22Rv1 (cell line): ENCODE measurements at regions not wholly inside any gene's neighbourhood (a gene's known extent, or its start where the extent isn't known, plus 50 kb on each side); places are given as distances from the start of the nearest gene placed in this dataset.

Experiments used
- H3K27ac ChIP-seq: fragments of 450-650 bp; 2 replicates; pipeline ENCODE4 v1.5.1; 2017
- ZFX ChIP-seq: fragments of 450-650 bp; IDR thresholded peaks from 2 replicates; pipeline ENCODE4 v1.6.1; 2017; ENCODE audit warnings: antibody characterized with exemption, borderline replicate concordance
- TF ChIP-seq, protein P1 (sequence below): fragments of 450-650 bp; IDR thresholded peaks from 2 replicates; pipeline ENCODE4 v1.5.1; 2017; ENCODE audit warnings: mild to moderate bottlenecking

- no peak for TF ChIP-seq ZFX
- TF ChIP-seq, protein P1, sequence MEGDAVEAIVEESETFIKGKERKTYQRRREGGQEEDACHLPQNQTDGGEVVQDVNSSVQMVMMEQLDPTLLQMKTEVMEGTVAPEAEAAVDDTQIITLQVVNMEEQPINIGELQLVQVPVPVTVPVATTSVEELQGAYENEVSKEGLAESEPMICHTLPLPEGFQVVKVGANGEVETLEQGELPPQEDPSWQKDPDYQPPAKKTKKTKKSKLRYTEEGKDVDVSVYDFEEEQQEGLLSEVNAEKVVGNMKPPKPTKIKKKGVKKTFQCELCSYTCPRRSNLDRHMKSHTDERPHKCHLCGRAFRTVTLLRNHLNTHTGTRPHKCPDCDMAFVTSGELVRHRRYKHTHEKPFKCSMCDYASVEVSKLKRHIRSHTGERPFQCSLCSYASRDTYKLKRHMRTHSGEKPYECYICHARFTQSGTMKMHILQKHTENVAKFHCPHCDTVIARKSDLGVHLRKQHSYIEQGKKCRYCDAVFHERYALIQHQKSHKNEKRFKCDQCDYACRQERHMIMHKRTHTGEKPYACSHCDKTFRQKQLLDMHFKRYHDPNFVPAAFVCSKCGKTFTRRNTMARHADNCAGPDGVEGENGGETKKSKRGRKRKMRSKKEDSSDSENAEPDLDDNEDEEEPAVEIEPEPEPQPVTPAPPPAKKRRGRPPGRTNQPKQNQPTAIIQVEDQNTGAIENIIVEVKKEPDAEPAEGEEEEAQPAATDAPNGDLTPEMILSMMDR, result no peak
- H3K27ac ChIP-seq, result no peak overlapping the region
These were observed 95.7 kb upstream of the AKT3 start for GRCh38 chr1:243945727-243946126.

DNA sequence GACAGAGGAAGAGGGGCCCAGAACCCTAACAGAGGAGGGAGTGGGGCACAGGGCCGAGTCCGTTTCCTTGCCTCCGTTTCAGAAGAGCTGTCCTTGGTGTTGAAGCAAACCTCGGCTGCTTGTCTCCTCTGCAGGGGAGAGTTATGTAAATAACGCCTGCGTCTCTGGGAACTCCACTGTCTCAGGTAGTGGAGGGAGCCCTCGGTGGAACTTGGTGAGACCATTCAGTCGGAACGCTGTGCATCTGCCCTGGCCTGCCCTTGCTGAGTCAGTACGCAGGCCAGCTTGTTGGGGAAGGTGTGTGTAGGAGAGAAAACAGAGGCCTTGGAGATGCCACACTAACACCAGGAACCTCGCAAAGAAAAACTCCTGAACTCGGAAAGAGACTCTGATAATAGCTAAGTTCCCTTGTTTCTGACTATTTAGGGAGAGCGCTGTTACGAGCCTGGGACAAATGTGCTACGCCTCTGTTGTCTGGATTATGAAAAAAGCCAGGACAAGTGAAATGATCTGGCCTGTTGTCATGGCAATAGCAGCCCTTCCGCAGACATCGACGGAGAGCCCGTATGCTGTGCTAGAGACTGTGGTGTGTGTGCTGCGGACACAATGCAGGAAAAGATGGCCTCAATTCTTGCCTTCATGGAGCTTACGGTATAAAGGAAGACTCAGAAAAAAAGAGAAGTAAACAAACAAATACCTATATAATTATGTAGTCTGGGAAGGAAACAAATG, 94.6 kb upstream of the AKT3 start:
- TF ChIP-seq, protein P1, result no peak
- no peak for TF ChIP-seq ZFX
- H3K27ac ChIP-seq, result no peak overlapping the region

- TF ChIP-seq, protein P1, result no peak
- TF ChIP-seq ZFX, result no peak
- H3K27ac ChIP-seq, result no peak overlapping the region
These were observed 93.8 kb upstream of the AKT3 start for GRCh38 chr1:243943671-243944428.

DNA sequence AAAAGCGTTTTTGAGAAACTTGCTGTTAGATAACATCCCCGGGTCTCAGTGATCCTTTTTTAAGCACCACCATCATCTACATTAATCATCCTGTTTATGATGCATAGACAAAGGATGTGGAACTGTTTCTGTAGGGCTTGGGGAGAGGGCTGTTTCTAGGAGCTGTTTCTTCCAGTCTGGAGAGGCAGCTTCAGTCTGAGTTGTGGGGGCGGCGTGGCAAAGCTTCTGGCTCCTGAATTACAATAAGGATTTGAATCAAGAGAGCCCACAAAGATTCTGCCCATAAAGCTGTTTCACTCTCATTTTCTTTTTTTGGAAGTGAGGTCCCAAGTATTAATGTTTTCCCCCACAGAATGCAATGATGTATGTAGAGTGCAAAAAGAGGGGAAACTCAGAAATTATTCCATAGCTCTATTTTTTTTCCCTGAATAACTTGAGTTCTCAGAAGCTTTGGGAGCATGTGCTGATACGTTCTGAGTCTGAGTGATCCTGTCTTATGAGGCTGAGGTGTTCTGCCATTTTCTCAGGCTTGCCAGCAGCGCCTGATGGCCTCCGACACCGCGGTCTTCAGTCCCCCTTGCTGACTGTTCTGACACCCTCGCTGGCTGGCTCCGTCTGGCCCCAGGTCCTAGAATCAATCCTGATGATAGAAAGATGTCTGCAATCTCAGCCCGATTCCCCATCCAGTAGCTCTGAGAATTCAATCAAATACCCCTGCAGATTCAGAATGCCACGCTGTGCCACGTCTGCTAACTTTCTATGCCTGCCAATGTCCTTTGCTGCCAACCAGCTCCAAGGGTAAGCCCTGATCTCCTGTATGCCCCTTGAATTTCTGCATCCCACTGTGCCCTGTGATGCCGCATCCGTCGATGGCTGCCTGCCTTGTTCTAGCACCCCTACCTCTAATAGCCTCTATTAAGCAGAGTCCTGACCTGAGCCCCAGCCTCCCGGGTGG, 92.4 kb upstream of the AKT3 start:
- no peak overlapping the region for H3K27ac ChIP-seq
- TF ChIP-seq, protein P1, result no peak
- TF ChIP-seq ZFX, result no peak

DNA sequence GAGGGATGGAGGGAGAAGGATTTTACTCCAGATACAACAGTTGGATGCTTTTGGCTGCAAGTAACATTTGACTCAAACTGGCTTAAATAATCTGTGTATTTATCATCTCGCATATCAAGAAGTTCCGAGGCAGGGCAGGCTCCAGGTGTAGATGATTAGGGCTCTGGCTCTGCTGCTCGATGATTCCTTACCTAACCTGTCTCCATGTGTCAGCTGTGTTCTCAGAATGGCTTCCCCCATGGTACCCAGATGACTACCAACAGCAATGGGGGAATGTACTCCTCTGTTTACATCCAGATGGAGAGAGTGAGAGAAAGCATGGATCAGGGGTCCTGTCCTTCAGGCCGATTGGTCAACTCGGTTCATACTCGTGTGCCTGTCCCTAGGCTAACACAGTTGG, 90.4 kb upstream of the AKT3 start:
- no peak for TF ChIP-seq ZFX
- TF ChIP-seq, protein P1, result no peak
- H3K27ac ChIP-seq, result no peak overlapping the region

DNA sequence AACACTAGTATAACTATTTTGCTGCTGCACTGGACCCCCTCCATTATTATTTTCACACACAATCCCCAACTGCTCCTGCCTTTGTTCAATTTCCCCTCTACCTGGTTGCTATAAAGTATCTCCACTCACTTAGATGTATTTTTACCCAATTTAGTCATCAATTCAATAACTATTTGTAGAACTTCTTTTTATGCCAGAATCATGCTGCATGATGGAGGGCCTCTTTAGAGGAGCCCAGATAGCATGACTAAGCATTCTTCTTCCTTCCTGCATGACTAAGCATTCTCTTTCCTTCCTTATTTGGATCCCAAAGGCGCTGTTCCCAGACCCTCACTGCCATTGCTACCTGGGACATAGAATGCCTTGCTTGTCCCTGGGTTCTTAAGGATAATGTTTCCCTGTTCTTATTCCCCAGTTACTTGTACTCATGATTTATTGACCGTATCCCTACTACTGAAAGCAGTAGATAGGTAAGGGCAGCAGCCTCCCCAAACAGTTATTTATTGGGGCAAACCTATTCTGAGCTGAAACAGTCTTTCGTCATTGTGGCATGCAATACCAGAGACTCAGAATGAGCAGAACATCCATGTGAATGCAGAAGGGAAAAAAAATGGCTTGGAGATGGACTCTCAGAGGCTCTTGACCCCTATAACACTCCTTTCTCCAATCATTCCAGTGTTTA, 89.3 kb upstream of the AKT3 start:
- TF ChIP-seq ZFX, result no peak
- TF ChIP-seq, protein P1, result no peak
- no peak overlapping the region for H3K27ac ChIP-seq
